NT2/D1 (cell line): ENCODE measurements at regions not wholly inside any gene's neighbourhood (a gene's known extent, or its start where the extent isn't known, plus 50 kb on each side); places are given as distances from the start of the nearest gene placed in this dataset.

Experiments
- DNase-seq: peaks from one replicate; pipeline ENCODE4 v3.0.0-alpha.2; 2011; ENCODE audit warnings: low read depth, low spot score
- H3K27me3 ChIP-seq: 2 replicates; pipeline ENCODE4 v1.6.0; 2011; ENCODE audit warnings: mild to moderate bottlenecking; ENCODE audit not compliant: insufficient read length, insufficient read depth
- H3K36me3 ChIP-seq: 2 replicates; pipeline ENCODE4 v1.6.1; 2011; ENCODE audit warnings: mild to moderate bottlenecking, low read length, mixed read lengths; ENCODE audit not compliant: insufficient read depth, insufficient read length
- H3K4me1 ChIP-seq: 2 replicates; pipeline ENCODE4 v1.5.1; 2011; ENCODE audit not compliant: insufficient read depth, insufficient read length
- H3K4me3 ChIP-seq: 2 replicates; pipeline ENCODE4 v1.5.1; 2011; ENCODE audit warnings: low read depth; ENCODE audit not compliant: insufficient read length
- H3K9ac ChIP-seq: 2 replicates; pipeline ENCODE4 v1.6.0; 2011; ENCODE audit warnings: low read depth; ENCODE audit not compliant: insufficient read length
- H3K9me3 ChIP-seq: 2 replicates; pipeline ENCODE4 v1.5.1; 2011; ENCODE audit warnings: mild to moderate bottlenecking, low read length; ENCODE audit not compliant: insufficient read depth
- SUZ12 ChIP-seq: IDR thresholded peaks from 2 replicates; pipeline ENCODE4 v1.6.1; 2011; ENCODE audit not compliant: insufficient read length, insufficient read depth; ENCODE audit errors: extremely low read depth
- YY1 ChIP-seq: IDR thresholded peaks from 2 replicates; pipeline ENCODE4 v1.6.1; 2011; ENCODE audit not compliant: insufficient read length, insufficient read depth
- ZNF274 ChIP-seq: IDR thresholded peaks from 2 replicates; pipeline ENCODE4 v1.6.1; 2011; ENCODE audit warnings: mild to moderate bottlenecking, low read depth, low read length

DNA sequence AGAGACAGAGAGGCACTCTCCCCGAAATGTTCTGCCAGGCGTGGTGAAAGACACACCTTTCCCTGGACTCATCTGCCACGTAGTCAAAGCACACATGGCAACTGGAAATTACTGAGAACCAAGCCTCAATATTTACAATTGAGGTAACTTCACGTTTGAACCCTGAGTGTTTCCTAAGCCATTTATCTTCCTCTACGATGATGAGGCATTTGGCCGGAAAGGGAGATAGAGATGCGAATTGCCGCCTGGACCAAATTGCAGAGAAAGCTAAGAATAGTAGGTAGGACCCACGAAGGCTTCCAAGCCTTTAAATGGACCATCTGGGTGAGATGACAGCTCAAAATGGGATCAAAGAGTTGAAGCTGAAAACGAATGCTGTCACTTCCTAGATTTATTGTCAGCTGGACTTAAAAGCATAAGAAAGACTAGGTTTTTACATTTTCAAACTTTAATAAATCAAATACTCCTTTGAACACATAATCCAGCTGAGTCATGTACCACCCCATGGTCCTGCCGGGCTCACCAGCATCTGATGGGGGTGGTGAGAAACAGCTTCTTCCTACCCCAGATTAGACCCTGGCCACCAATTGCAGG is 135.6 kb upstream of the LYZL2 start:
- TF ChIP-seq ZNF274: no peak
- no peak for TF ChIP-seq SUZ12
- TF ChIP-seq YY1: no peak
- H3K4me1 ChIP-seq: peaks cover 2% of the 10 kb centered on the region
- DNase-seq: no peak
- H3K27me3 ChIP-seq: no peaks in the 10 kb centered on the region
- peaks cover 15% of the 10 kb centered on the region for H3K9me3 ChIP-seq
- no peak overlapping the region for H3K9ac ChIP-seq
- H3K36me3 ChIP-seq: no peaks in the 10 kb centered on the region
- H3K4me3 ChIP-seq: no peak overlapping the region

DNA sequence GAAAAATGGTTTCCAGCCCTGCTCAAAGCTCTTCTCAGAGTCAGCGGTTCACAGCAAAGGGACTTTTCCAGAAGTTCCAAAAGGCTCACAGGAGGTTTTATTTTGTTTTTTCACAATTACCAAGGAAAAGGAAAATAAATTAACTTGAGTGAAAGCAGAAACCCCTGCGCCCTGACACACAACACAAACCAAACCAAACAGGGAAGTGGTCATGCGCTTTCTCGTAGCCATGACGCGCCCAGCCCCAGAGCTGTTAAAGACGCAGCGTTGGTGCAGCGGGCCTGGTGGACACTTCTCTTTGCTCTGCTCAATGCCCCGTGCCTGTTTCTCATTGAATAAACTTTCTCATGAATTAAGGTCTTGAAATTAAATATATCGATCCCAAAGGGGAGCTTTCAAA is 134.4 kb upstream of the LYZL2 start:
- DNase-seq: no peak
- H3K36me3 ChIP-seq: no peaks in the 10 kb centered on the region
- H3K27me3 ChIP-seq: no peaks in the 10 kb centered on the region
- H3K9ac ChIP-seq: no peak overlapping the region
- peaks cover 4% of the 10 kb centered on the region; the same call in 1 of the 2 replicates for H3K9me3 ChIP-seq
- no peak overlapping the region for H3K4me3 ChIP-seq
- no peak for TF ChIP-seq ZNF274
- TF ChIP-seq SUZ12: no peak
- no peak for TF ChIP-seq YY1
- peaks cover 2% of the 10 kb centered on the region for H3K4me1 ChIP-seq

DNA sequence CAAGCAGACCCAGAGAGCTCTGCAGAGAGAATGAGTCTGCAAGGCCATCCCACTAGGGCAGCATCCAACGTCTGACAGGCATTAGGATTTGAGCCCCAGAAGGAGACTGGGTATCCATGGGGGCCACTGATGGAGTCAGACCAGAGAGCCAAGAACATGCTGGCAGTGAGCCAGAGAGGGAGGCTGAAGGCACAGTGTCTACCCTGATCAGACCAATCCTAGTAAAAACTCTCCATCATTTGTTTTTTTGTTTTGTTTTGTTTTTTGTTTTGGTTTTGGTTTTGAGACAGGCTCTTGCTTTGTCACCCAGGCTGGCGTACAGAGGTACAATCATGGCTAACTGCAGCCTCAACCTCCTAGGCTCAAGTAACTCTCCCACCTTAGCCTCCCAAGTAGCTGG is 133.1 kb upstream of the LYZL2 start:
- Histone ChIP-seq H3K4me3 (no peak overlapping the region), H3K4me1 (peaks cover 2% of the 10 kb centered on the region), H3K36me3 (no peaks in the 10 kb centered on the region), H3K27me3 (no peaks in the 10 kb centered on the region), H3K9me3 (peaks cover 4% of the 10 kb centered on the region; the same call in 1 of the 2 replicates), H3K9ac (no peak overlapping the region)
- no peak for DNase-seq
- TF ChIP-seq YY1: no peak
- no peak for TF ChIP-seq ZNF274
- no peak for TF ChIP-seq SUZ12

DNA sequence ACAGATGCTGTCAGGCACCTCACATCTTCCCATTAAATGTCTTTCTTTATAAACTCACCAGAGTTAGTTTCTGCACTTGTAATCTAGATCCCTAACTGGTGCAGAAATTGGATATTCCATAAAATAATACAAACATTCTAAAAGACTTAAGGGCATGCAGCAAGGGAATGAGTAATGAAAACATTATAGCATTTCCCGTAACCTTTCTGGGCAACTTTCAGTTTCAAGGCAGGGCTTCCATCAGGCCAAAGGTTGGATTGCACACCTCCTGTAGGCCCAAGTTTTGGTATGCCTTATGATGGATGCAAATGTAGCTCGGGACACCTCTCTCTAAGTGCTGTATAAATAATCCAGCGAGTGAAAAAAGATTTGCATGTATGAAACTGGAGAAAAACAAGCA is 129.9 kb upstream of the LYZL2 start:
- peaks cover 4% of the 10 kb centered on the region; the same call in 1 of the 2 replicates for H3K9me3 ChIP-seq
- TF ChIP-seq SUZ12: no peak
- no peak for TF ChIP-seq YY1
- no peak for TF ChIP-seq ZNF274
- H3K4me1 ChIP-seq: no peaks in the 10 kb centered on the region
- no peak overlapping the region for H3K4me3 ChIP-seq
- H3K27me3 ChIP-seq: no peaks in the 10 kb centered on the region
- no peaks in the 10 kb centered on the region for H3K36me3 ChIP-seq
- H3K9ac ChIP-seq: no peak overlapping the region
- no peak for DNase-seq

- TF ChIP-seq ZNF274: no peak
- no peak for TF ChIP-seq YY1
- no peak for TF ChIP-seq SUZ12
- no peaks in the 10 kb centered on the region for H3K27me3 ChIP-seq
- no peaks in the 10 kb centered on the region for H3K36me3 ChIP-seq
- H3K4me1 ChIP-seq: no peaks in the 10 kb centered on the region
- no peak overlapping the region for H3K9ac ChIP-seq
- no peak for DNase-seq
- H3K4me3 ChIP-seq: no peak overlapping the region
- H3K9me3 ChIP-seq: peaks cover 4% of the 10 kb centered on the region; the same call in 1 of the 2 replicates
These were observed 128.8 kb upstream of the LYZL2 start for GRCh38 chr10:30758338-30758737.

DNA sequence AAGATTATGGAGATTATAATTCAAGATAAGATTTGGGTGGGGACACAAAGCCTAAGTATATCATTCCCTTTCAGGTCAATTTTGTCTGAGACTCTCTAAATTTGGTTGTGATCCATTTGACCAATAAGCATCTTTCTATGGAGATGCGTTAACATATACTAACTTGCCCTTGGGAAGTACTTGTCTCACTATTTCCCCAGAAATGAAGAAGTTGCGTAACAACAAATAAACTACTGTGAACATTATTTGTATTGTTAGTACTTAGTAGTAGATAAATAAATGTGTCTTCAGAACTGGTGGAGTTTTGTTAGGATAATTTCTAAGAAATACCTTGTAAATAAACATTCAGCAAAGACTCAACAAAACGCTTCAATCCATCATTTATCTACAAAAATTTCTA is 127.3 kb upstream of the LYZL2 start:
- TF ChIP-seq YY1 (no peak), ZNF274 (no peak), SUZ12 (no peak)
- Histone ChIP-seq H3K9me3 (peaks cover 4% of the 10 kb centered on the region; the same call in 1 of the 2 replicates), H3K4me3 (no peak overlapping the region), H3K9ac (no peak overlapping the region), H3K36me3 (no peaks in the 10 kb centered on the region), H3K4me1 (no peaks in the 10 kb centered on the region), H3K27me3 (no peaks in the 10 kb centered on the region)
- no peak for DNase-seq

GRCh38 chr10:30756151-30756550 is 126.6 kb upstream of the LYZL2 start:
- TF ChIP-seq SUZ12 (no peak), ZNF274 (no peak), YY1 (no peak)
- no peaks in the 10 kb centered on the region for H3K36me3 ChIP-seq
- H3K4me3 ChIP-seq: no peak overlapping the region
- no peak for DNase-seq
- no peaks in the 10 kb centered on the region for H3K4me1 ChIP-seq
- no peaks in the 10 kb centered on the region for H3K27me3 ChIP-seq
- 0 out of 2 replicates have a peak, but pooled peaks cover under 1% of the 10 kb centered on the region for H3K9me3 ChIP-seq
- H3K9ac ChIP-seq: no peak overlapping the region
